Activated naive CD8-positive, alpha-beta T cell (primary cell): ENCODE measurements at regions not wholly inside any gene's neighbourhood (a gene's known extent, or its start where the extent isn't known, plus 50 kb on each side); places are given as distances from the start of the nearest gene placed in this dataset.
"Not testable (repeated sequence)": the region's sequence is repeated elsewhere in the genome, so short reads cannot be mapped to it uniquely, and the experiment has no call there.

ENCODE experiments used
- H3K27ac Mint-ChIP-seq: one replicate; pipeline ENCODE4 v1.8.0; 2021; ENCODE audit warnings: mixed read lengths
- H3K27me3 Mint-ChIP-seq: one replicate; pipeline ENCODE4 v1.8.0; 2021; ENCODE audit warnings: mixed read lengths
- H3K36me3 Mint-ChIP-seq: one replicate; pipeline ENCODE4 v1.8.0; 2021; ENCODE audit warnings: mixed read lengths
- H3K4me1 Mint-ChIP-seq: one replicate; pipeline ENCODE4 v1.8.0; 2021; ENCODE audit warnings: low read depth, mixed read lengths
- H3K4me3 Mint-ChIP-seq: one replicate; pipeline ENCODE4 v1.8.0; 2021; ENCODE audit warnings: mild to moderate bottlenecking, mixed read lengths
- H3K9me3 Mint-ChIP-seq: one replicate; pipeline ENCODE4 v1.8.0; 2021; ENCODE audit warnings: low read depth, mixed read lengths

GRCh38 chr5:21071421-21071820 is 1083.4 kb upstream of the CDH18 start:
- peaks cover 12% of the 10 kb centered on the region for H3K9me3 Mint-ChIP-seq
- no peak overlapping the region for H3K4me3 Mint-ChIP-seq
- no peaks in the 10 kb centered on the region for H3K4me1 Mint-ChIP-seq
- H3K27me3 Mint-ChIP-seq, result no peaks in the 10 kb centered on the region
- H3K27ac Mint-ChIP-seq, result no peak overlapping the region
- H3K36me3 Mint-ChIP-seq, result no peaks in the 10 kb centered on the region

GRCh38 chr5:21070858-21071257 is 1082.9 kb upstream of the CDH18 start:
- no peaks in the 10 kb centered on the region for H3K4me1 Mint-ChIP-seq
- H3K9me3 Mint-ChIP-seq, result peaks cover 12% of the 10 kb centered on the region
- H3K36me3 Mint-ChIP-seq, result no peaks in the 10 kb centered on the region
- no peak overlapping the region for H3K4me3 Mint-ChIP-seq
- H3K27ac Mint-ChIP-seq, result no peak overlapping the region
- H3K27me3 Mint-ChIP-seq, result no peaks in the 10 kb centered on the region

- Mint-ChIP-seq H3K27me3 (no peaks in the 10 kb centered on the region), H3K4me1 (no peaks in the 10 kb centered on the region), H3K4me3 (no peak overlapping the region), H3K36me3 (no peaks in the 10 kb centered on the region), H3K9me3 (peaks cover 7% of the 10 kb centered on the region), H3K27ac (no peak overlapping the region)
Measured at GRCh38 chr5:21067724-21068123, 1079.7 kb upstream of the CDH18 start.

GRCh38 chr5:21063146-21063545 is 1075.1 kb upstream of the CDH18 start:
- H3K36me3 Mint-ChIP-seq, result no peaks in the 10 kb centered on the region
- H3K27ac Mint-ChIP-seq, result no peak overlapping the region
- no peaks in the 10 kb centered on the region for H3K27me3 Mint-ChIP-seq
- peaks cover 19% of the 10 kb centered on the region for H3K9me3 Mint-ChIP-seq
- no peak overlapping the region for H3K4me3 Mint-ChIP-seq
- H3K4me1 Mint-ChIP-seq, result no peaks in the 10 kb centered on the region

- Mint-ChIP-seq H3K27ac (no peak overlapping the region), H3K36me3 (no peaks in the 10 kb centered on the region), H3K4me3 (no peak overlapping the region), H3K9me3 (peaks cover 20% of the 10 kb centered on the region), H3K27me3 (no peaks in the 10 kb centered on the region), H3K4me1 (no peaks in the 10 kb centered on the region)
Measured at GRCh38 chr5:21058289-21058688, 1070.3 kb upstream of the CDH18 start.

GRCh38 chr5:21051945-21052344 is 1063.9 kb upstream of the CDH18 start:
- no peaks in the 10 kb centered on the region for H3K4me1 Mint-ChIP-seq

GRCh38 chr5:21049901-21050300 is 1061.9 kb upstream of the CDH18 start:
- Mint-ChIP-seq H3K36me3 (no peaks in the 10 kb centered on the region), H3K27ac (no peak overlapping the region)

More at GRCh38 chr5:21051945-21052344, 1063.9 kb upstream of the CDH18 start:
- no peak overlapping the region for H3K27ac Mint-ChIP-seq
- H3K27me3 Mint-ChIP-seq, result no peaks in the 10 kb centered on the region
- no peaks in the 10 kb centered on the region for H3K36me3 Mint-ChIP-seq
- H3K4me3 Mint-ChIP-seq, result no peak overlapping the region
- H3K9me3 Mint-ChIP-seq, result peaks cover 10% of the 10 kb centered on the region

GRCh38 chr5:21030981-21031380 is 1043.0 kb upstream of the CDH18 start:
- Mint-ChIP-seq H3K27me3 (no peaks in the 10 kb centered on the region), H3K9me3 (peaks cover 11% of the 10 kb centered on the region), H3K4me1 (no peaks in the 10 kb centered on the region), H3K36me3 (no peaks in the 10 kb centered on the region), H3K4me3 (no peak overlapping the region), H3K27ac (no peak overlapping the region)

More at GRCh38 chr5:21049901-21050300, 1061.9 kb upstream of the CDH18 start:
- Mint-ChIP-seq H3K4me1 (no peaks in the 10 kb centered on the region), H3K4me3 (no peak overlapping the region), H3K27me3 (no peaks in the 10 kb centered on the region), H3K9me3 (peaks cover 10% of the 10 kb centered on the region)

GRCh38 chr5:21024966-21025365 is 1037.0 kb upstream of the CDH18 start:
- H3K4me3 Mint-ChIP-seq, result no peak overlapping the region
- no peak overlapping the region for H3K27ac Mint-ChIP-seq
- no peaks in the 10 kb centered on the region for H3K36me3 Mint-ChIP-seq
- H3K27me3 Mint-ChIP-seq, result no peaks in the 10 kb centered on the region
- no peaks in the 10 kb centered on the region for H3K4me1 Mint-ChIP-seq
- H3K9me3 Mint-ChIP-seq, result peaks cover 15% of the 10 kb centered on the region

- Mint-ChIP-seq H3K4me1 (no peaks in the 10 kb centered on the region), H3K36me3 (no peaks in the 10 kb centered on the region), H3K9me3 (peaks cover 18% of the 10 kb centered on the region), H3K27me3 (no peaks in the 10 kb centered on the region), H3K4me3 (no peak overlapping the region), H3K27ac (no peak overlapping the region)
Measured at GRCh38 chr5:21013237-21013636, 1025.2 kb upstream of the CDH18 start.

GRCh38 chr5:21007781-21008180 is 1019.8 kb upstream of the CDH18 start:
- Mint-ChIP-seq H3K27me3 (no peaks in the 10 kb centered on the region), H3K9me3 (peaks cover 26% of the 10 kb centered on the region), H3K36me3 (no peaks in the 10 kb centered on the region), H3K4me1 (no peaks in the 10 kb centered on the region), H3K4me3 (no peak overlapping the region), H3K27ac (no peak overlapping the region)

- not testable (repeated sequence) for H3K27ac Mint-ChIP-seq, H3K4me3 Mint-ChIP-seq, H3K4me1 Mint-ChIP-seq, H3K36me3 Mint-ChIP-seq, H3K27me3 Mint-ChIP-seq
- H3K9me3 Mint-ChIP-seq, result peaks cover 20% of the 10 kb centered on the region
Measured at GRCh38 chr5:20988933-20989332, 1000.9 kb upstream of the CDH18 start.

GRCh38 chr5:20985754-20986153 is 997.8 kb upstream of the CDH18 start:
- peaks cover 15% of the 10 kb centered on the region for H3K9me3 Mint-ChIP-seq
- no peak overlapping the region for H3K27ac Mint-ChIP-seq
- no peaks in the 10 kb centered on the region for H3K27me3 Mint-ChIP-seq
- no peaks in the 10 kb centered on the region for H3K36me3 Mint-ChIP-seq
- H3K4me3 Mint-ChIP-seq, result no peak overlapping the region
- no peaks in the 10 kb centered on the region for H3K4me1 Mint-ChIP-seq

- Mint-ChIP-seq H3K4me3 (no peak overlapping the region), H3K27me3 (no peaks in the 10 kb centered on the region), H3K9me3 (peaks cover 11% of the 10 kb centered on the region), H3K36me3 (no peaks in the 10 kb centered on the region), H3K4me1 (no peaks in the 10 kb centered on the region), H3K27ac (no peak overlapping the region)
Measured at GRCh38 chr5:20974426-20974825, 986.4 kb upstream of the CDH18 start.

- peaks cover 9% of the 10 kb centered on the region for H3K9me3 Mint-ChIP-seq
- H3K4me1 Mint-ChIP-seq, result no peaks in the 10 kb centered on the region
- no peak overlapping the region for H3K27ac Mint-ChIP-seq
- H3K4me3 Mint-ChIP-seq, result no peak overlapping the region
- no peaks in the 10 kb centered on the region for H3K27me3 Mint-ChIP-seq
- no peaks in the 10 kb centered on the region for H3K36me3 Mint-ChIP-seq
Measured at GRCh38 chr5:20972419-20972925, 984.5 kb upstream of the CDH18 start.

- peaks cover 27% of the 10 kb centered on the region for H3K9me3 Mint-ChIP-seq
- no peaks in the 10 kb centered on the region for H3K36me3 Mint-ChIP-seq
- H3K4me3 Mint-ChIP-seq, result no peak overlapping the region
- no peaks in the 10 kb centered on the region for H3K4me1 Mint-ChIP-seq
- no peaks in the 10 kb centered on the region for H3K27me3 Mint-ChIP-seq
- no peak overlapping the region for H3K27ac Mint-ChIP-seq
Measured at GRCh38 chr5:20959347-20959746, 971.3 kb upstream of the CDH18 start.
